HG03575 (cell line): ENCODE measurements at regions not wholly inside any gene's neighbourhood (a gene's known extent, or its start where the extent isn't known, plus 50 kb on each side); places are given as distances from the start of the nearest gene placed in this dataset.
"Not testable (repeated sequence)": the region's sequence is repeated elsewhere in the genome, so short reads cannot be mapped to it uniquely, and the experiment has no call there.

Experiments
- ATAC-seq: cut with Tn5 transposase; IDR thresholded peaks from one replicate; pipeline ENCODE4 v1.9.1; 2021; ENCODE audit not compliant: unreplicated experiment, insufficient number of reproducible peaks, low FRiP score; ENCODE audit errors: extremely low read depth

DNA sequence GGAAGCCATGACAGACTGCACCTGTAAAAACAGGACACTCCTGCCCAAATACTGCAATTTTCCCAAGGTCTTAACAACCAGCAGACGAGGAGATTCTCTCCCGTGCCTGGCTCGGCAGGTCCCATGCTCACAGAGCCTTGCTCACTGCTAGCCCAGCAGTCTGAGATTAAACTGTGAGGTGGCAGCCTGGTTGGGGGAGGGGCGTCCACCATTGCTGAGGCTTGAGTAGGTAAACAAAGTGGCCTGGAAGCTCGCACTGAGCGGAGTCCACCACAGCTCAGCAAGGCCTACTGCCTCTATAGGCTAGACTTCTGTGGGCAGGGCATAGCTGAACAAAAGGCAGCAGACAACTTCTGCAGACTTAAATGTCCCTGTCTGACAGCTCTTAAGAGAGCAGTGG lies 80.3 kb downstream of the ANXA5 start:
- ATAC-seq = not testable (repeated sequence)

DNA sequence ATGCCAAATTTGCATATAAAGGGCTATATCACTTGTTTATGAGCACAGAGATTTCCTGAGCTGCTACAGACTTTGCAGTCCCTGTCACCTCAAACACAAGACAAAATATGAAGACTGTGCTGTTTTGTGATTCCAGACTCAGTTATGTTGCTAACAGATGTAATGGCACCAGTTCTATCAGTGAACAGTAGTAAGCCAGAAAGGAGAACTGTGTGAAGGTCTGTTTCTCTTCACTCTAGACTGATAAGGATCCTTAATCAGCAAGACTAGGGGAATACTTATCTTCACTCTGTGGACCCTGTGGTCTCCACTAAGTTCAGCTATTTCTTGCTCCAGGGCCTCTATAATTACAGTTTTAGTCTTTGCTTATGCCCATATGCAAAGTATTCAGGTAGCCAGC lies 82.7 kb downstream of the ANXA5 start:
- no peak for ATAC-seq

GRCh38 chr4:121599049-121599448 lies 97.7 kb downstream of the ANXA5 start:
- no peak for ATAC-seq

DNA sequence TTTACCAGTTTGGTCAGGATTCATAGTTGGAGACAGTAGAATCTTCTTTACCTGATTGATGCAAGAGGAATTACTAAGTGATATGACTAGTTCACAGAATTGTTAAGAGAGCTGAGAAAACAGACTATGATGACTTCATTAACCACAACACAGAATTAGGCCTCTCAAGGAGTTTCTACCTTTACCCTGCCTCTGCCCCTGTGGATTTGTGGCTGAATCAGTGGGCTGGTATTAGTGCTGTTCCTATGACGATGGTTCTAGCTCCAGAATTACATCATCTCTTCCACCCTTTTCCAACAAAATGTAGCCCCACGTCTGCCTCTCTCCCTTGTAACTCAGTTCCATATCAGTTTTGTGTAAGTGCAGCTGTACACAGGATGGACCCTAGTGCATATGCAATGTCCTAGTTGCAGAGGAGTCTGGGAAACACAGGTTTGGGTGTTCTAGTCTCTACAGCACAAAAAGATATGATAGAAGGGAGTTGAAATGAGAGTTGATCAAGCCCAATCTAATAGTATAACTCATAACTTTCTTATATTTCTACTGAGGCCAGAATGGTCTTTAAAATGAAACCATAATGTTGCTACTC lies 99.3 kb downstream of the ANXA5 start:
- peak; percentile 88 for ATAC-seq

- ATAC-seq = no peak
Measured at GRCh38 chr4:121594796-121595526, 101.8 kb downstream of the ANXA5 start.

DNA sequence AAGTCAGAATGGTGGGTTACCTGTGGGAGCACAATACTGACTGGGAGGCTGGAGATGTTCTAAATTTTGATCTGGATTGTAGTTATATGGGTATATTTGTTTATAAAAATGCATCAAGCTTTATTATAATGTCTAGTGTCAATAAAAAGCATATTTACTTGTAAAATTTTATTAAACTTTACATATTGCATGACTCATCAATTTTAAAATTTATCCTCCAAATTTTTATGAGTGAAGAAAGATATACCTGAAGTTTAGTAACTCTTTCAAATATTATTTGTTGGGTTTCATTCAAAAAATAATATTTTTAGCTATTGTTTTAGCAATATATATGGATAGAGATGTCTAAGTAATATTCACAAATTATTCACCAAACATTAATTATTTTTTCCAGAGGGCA lies 103.0 kb downstream of the ANXA5 start:
- ATAC-seq = no peak

GRCh38 chr4:121592257-121592656 lies 104.5 kb downstream of the ANXA5 start:
- ATAC-seq = not testable (repeated sequence)

GRCh38 chr4:121584836-121585235 lies 111.9 kb downstream of the ANXA5 start:
- ATAC-seq = no peak

- ATAC-seq = no peak
Measured at GRCh38 chr4:121583396-121583795, 113.4 kb downstream of the ANXA5 start.

- ATAC-seq = no peak
Measured at GRCh38 chr4:121582296-121582695, 114.5 kb downstream of the ANXA5 start.

DNA sequence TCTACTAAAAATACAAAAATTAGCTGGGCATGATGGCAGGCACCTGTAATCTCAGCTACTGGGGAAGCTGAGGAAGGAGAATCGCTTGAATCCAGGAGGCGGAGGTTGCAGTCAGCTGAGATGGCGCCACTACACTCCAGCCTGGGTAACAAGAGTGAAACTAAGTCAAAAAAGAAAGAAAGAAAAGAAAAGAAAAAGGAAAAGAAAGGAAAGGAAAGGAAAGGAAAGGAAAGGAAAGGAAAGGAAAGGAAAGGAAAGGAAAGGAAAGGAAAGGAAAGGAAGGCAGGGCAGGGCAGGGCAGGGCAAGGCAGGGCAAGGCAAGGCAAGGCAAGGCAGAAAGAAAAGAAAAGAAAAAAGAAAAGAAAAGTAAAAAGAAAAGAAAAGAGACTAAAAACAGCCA lies 121.4 kb downstream of the ANXA5 start:
- ATAC-seq = not testable (repeated sequence)

DNA sequence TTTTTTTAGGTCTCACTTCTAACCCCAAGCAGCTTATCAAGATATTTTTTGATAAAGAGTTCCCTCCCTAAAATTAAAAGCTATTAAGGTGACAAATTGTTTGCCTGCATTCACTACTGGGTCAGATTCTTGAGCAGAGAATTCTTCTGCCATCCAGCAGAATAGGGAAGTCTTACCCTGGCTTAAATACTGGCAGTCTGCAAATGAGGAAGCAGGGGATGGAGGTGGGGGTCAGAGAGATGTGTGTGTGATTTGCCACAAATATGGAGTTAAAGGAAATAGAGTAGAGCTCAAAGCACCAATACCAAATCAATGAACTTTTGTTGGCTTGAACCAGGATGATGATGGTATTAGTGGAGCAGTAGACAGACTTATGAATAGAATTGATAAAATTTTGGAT lies 122.2 kb downstream of the ANXA5 start:
- ATAC-seq = no peak

- no peak for ATAC-seq
Measured at GRCh38 chr4:121567748-121568147, 129.0 kb downstream of the ANXA5 start.

GRCh38 chr4:121564840-121565375 lies 131.9 kb downstream of the ANXA5 start:
- no peak for ATAC-seq

DNA sequence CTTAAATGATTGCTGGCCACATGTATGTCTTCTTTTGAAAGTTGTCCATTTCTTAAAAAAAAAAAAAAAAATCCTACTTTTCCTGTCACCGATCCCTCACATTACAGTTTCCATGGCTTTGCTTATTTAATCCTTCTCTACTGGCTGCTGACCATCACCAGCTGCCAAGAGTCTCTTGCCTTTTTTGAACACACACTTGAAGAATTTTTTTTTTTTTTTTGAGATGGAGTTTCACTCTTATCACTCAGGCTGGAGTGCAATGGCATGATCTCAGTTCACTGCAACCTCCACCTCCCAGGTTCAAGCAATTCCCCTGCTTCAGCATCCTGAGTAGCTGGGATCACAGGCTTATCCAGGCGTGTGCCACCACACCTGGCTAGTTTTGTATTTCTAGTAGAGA lies 134.0 kb downstream of the ANXA5 start:
- no peak for ATAC-seq

- ATAC-seq = no peak
Measured at GRCh38 chr4:121555315-121556107, 141.3 kb downstream of the ANXA5 start.

GRCh38 chr4:121554382-121554781 lies 142.4 kb downstream of the ANXA5 start:
- ATAC-seq = no peak

DNA sequence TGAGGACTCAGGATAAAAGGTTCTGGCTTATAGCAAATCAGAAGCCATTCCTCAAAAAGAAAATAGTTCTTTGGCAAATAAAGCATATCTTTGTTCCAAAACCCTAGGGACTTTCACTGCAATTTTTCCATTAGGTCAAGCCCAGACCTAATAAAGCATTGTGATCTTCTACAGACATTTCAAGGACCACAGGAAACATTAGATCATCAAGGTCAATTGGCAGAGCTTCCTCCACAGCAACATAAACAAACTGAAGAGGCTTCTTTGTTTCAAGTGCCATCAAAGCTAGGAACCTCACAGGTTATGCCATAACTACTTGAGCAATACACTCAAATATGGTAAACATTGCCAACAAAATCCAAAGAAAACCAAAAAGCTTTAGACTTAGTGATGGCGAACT lies 144.9 kb downstream of the ANXA5 start:
- no peak for ATAC-seq

- ATAC-seq = no peak
Measured at GRCh38 chr4:121551271-121551670, 145.5 kb downstream of the ANXA5 start.

GRCh38 chr4:121541696-121542095 lies 155.1 kb downstream of the ANXA5 start:
- no peak for ATAC-seq
